HepG2 (cell line): ENCODE measurements at regions not wholly inside any gene's neighbourhood (a gene's known extent, or its start where the extent isn't known, plus 50 kb on each side); places are given as distances from the start of the nearest gene placed in this dataset.

Source experiments
- PHF20 ChIP-seq: sonication (generic); formaldehyde crosslinking; IDR thresholded peaks from 2 replicates; pipeline ENCODE4 v1.5.0; 2020; ENCODE audit warnings: mild to moderate bottlenecking, missing genetic modification reagents
- ZSCAN21 ChIP-seq: sonication (generic); formaldehyde crosslinking; IDR thresholded peaks from 2 replicates; pipeline ENCODE4 v1.8.0; 2022; ENCODE audit warnings: mild to moderate bottlenecking, missing genetic modification reagents, moderate library complexity, borderline replicate concordance

GRCh38 chr16:72517154-72517553 is 345.2 kb upstream of the PMFBP1 start:
- TF ChIP-seq PHF20 (no peak), ZSCAN21 (no peak)
